ENCODE measurements at regions not wholly inside any gene's neighbourhood (a gene's known extent, or its start where the extent isn't known, plus 50 kb on each side); places are given as distances from the start of the nearest gene placed in this dataset.

- TF ChIP-seq POLR2AphosphoS5 (IDR thresholded peaks at IDR 0.05; ENCODE audit: low read depth, low read length) (no peak), SIN3A (IDR thresholded peaks at IDR 0.05; ENCODE audit: borderline replicate concordance, insufficient read depth, low read length) (no peak), TAF1 (IDR thresholded peaks at IDR 0.05; ENCODE audit: borderline replicate concordance, insufficient read depth, low read length) (no peak), REST (IDR thresholded peaks at IDR 0.05; ENCODE audit: insufficient read depth in 1 of 2, low read depth in 2 of 2, low read length in 2 of 2) (no peak), FOXP2 (optimal IDR thresholded peaks at IDR 0.05; ENCODE audit: borderline replicate concordance, extremely low read depth, extremely low read length, insufficient read depth) (no peak)
These were observed 120.5 kb upstream of the RASSF8 start for GRCh38 chr12:25838007-25838406.

- TF ChIP-seq REST (IDR thresholded peaks at IDR 0.05; ENCODE audit: insufficient read depth in 1 of 2, low read depth in 2 of 2, low read length in 2 of 2) (no peak), SIN3A (IDR thresholded peaks at IDR 0.05; ENCODE audit: borderline replicate concordance, insufficient read depth, low read length) (no peak), TAF1 (IDR thresholded peaks at IDR 0.05; ENCODE audit: borderline replicate concordance, insufficient read depth, low read length) (no peak), POLR2AphosphoS5 (IDR thresholded peaks at IDR 0.05; ENCODE audit: low read depth, low read length) (no peak), FOXP2 (optimal IDR thresholded peaks at IDR 0.05; ENCODE audit: borderline replicate concordance, extremely low read depth, extremely low read length, insufficient read depth) (no peak)
These were observed 119.0 kb upstream of the RASSF8 start for GRCh38 chr12:25839470-25839869.

- TF ChIP-seq SIN3A (IDR thresholded peaks at IDR 0.05; ENCODE audit: borderline replicate concordance, insufficient read depth, low read length) (no peak), POLR2AphosphoS5 (IDR thresholded peaks at IDR 0.05; ENCODE audit: low read depth, low read length) (no peak), TAF1 (IDR thresholded peaks at IDR 0.05; ENCODE audit: borderline replicate concordance, insufficient read depth, low read length) (no peak), REST (IDR thresholded peaks at IDR 0.05; ENCODE audit: insufficient read depth in 1 of 2, low read depth in 2 of 2, low read length in 2 of 2) (no peak), FOXP2 (optimal IDR thresholded peaks at IDR 0.05; ENCODE audit: borderline replicate concordance, extremely low read depth, extremely low read length, insufficient read depth) (no peak)
These were observed 117.6 kb upstream of the RASSF8 start for GRCh38 chr12:25840678-25841465.

GRCh38 chr12:25842254-25842653 lies 116.2 kb upstream of the RASSF8 start:
- TF ChIP-seq REST (IDR thresholded peaks at IDR 0.05; ENCODE audit: insufficient read depth in 1 of 2, low read depth in 2 of 2, low read length in 2 of 2), result no peak

GRCh38 chr12:25843976-25844375 lies 114.5 kb upstream of the RASSF8 start:
- TF ChIP-seq SIN3A (IDR thresholded peaks at IDR 0.05; ENCODE audit: borderline replicate concordance, insufficient read depth, low read length) (no peak), POLR2AphosphoS5 (IDR thresholded peaks at IDR 0.05; ENCODE audit: low read depth, low read length) (no peak), TAF1 (IDR thresholded peaks at IDR 0.05; ENCODE audit: borderline replicate concordance, insufficient read depth, low read length) (no peak), REST (IDR thresholded peaks at IDR 0.05; ENCODE audit: insufficient read depth in 1 of 2, low read depth in 2 of 2, low read length in 2 of 2) (no peak), FOXP2 (optimal IDR thresholded peaks at IDR 0.05; ENCODE audit: borderline replicate concordance, extremely low read depth, extremely low read length, insufficient read depth) (no peak)
